Esophagus muscularis mucosa (tissue), 4 donors: ENCODE measurements at regions not wholly inside any gene's neighbourhood (a gene's known extent, or its start where the extent isn't known, plus 50 kb on each side); places are given as distances from the start of the nearest gene placed in this dataset.

Experiments
- EP300 ChIP-seq: sonication (generic); formaldehyde crosslinking; IDR thresholded peaks from one replicate; pipeline ENCODE4 v1.6.1; 2017; ENCODE audit warnings: antibody characterized with exemption
- POLR2AphosphoS5 ChIP-seq, 2 donors: sonication (generic); formaldehyde crosslinking; IDR thresholded peaks; one replicate each; pipeline ENCODE4 v1.6.1; 2017; ENCODE audit warnings: antibody characterized with exemption in 2 of 2
- TF ChIP-seq, protein P1 (sequence below), 3 experiments: fragments of 200-600 bp in 2 of 3; fragments of 450-650 bp in 1 of 3; sonication (generic) in 2 of 3; IDR thresholded peaks; one replicate each; pipeline ENCODE4 v1.5.1; 2017 to 2019; ENCODE audit warnings: antibody characterized with exemption in 3 of 3, mild to moderate bottlenecking in 2 of 3, moderate library complexity in 1 of 3

DNA sequence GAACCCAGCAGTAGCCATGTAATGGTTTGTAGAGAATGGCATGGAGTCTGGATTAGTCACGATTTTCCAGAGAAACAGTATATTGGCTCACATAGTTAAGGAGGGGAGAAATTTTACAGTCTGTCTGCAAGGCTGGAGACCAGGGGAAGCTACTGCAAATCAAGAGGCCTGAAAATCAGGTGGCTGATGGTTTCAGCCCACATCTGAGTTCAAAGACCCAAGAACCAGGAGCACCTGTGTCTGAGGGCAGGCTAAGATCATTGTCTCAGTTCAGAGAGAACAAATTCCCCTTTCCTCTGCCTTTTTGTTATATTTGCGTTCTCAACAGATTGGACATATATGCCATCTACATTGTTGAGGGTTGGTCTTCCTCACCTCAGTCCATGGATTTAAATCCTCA, 207.5 kb upstream of the IRX2 start:
- TF ChIP-seq, protein P1, sequence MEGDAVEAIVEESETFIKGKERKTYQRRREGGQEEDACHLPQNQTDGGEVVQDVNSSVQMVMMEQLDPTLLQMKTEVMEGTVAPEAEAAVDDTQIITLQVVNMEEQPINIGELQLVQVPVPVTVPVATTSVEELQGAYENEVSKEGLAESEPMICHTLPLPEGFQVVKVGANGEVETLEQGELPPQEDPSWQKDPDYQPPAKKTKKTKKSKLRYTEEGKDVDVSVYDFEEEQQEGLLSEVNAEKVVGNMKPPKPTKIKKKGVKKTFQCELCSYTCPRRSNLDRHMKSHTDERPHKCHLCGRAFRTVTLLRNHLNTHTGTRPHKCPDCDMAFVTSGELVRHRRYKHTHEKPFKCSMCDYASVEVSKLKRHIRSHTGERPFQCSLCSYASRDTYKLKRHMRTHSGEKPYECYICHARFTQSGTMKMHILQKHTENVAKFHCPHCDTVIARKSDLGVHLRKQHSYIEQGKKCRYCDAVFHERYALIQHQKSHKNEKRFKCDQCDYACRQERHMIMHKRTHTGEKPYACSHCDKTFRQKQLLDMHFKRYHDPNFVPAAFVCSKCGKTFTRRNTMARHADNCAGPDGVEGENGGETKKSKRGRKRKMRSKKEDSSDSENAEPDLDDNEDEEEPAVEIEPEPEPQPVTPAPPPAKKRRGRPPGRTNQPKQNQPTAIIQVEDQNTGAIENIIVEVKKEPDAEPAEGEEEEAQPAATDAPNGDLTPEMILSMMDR (IDR thresholded peaks at IDR 0.05) = no peak
- TF ChIP-seq EP300 = no peak
- TF ChIP-seq POLR2AphosphoS5 (IDR thresholded peaks at IDR 0.05) = no peak
